HG03520 (cell line): ENCODE measurements at regions not wholly inside any gene's neighbourhood (a gene's known extent, or its start where the extent isn't known, plus 50 kb on each side); places are given as distances from the start of the nearest gene placed in this dataset.
A peak's percentile ranks its signal among the peaks of the same experiment; 100 is the strongest.
"Not testable (repeated sequence)": the region's sequence is repeated elsewhere in the genome, so short reads cannot be mapped to it uniquely, and the experiment has no call there.

Source experiments
- ATAC-seq: cut with Tn5 transposase; IDR thresholded peaks from one replicate; pipeline ENCODE4 v1.9.1; 2021; ENCODE audit warnings: mild to moderate bottlenecking, moderate library complexity; ENCODE audit not compliant: unreplicated experiment

DNA sequence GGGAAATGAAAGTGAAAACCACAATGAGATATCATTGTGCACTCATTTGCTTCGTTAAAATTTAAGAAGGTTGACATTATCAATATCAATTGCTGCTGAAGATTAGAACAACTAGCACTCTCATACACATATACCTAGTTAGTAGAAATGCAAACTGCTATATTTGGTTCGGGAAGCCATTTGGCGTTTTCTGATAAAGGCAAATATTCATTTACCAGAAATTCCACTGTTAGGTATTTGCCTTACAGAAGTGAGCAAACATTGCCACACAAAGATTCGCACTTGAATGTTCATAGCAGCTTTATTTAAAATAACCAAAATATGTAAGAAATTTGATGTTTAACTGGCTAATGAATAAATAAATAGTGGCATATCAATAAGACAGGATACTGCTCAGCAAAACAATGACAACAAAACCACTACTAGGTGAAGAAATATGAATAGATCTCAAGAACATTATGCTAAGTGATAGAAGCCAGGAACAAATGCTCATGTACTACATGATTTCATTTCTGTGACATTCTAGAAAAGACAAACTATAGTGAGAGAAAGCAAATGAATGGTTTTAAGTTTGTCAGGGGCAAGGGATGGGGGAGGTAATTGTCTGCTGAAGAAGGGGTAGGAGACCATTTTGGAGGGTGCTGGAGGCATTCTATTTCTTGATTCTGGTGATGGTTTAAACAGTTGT is 387.8 kb downstream of the PTH2R start:
- ATAC-seq: no peak

DNA sequence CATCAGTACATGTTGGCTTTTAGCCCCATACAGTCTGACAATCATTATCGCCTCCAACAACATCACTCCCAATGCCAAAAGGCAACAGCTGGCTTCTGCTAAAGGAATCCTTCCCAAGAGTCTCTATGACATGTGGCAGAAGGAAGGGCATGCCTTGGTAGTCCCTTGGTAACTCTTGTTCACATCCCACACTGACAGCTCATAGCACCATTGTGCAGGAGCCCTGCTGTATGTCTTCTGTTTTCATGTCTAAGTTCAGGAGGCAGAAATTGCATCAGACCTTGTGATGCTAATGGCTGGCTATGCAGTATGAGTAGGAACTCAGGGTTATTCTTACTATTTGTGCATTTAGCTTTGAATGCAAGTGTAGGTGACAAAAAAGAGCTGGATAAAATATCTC is 392.1 kb downstream of the PTH2R start:
- no peak for ATAC-seq

GRCh38 chr2:208799397-208799796 is 392.8 kb downstream of the PTH2R start:
- no peak for ATAC-seq

DNA sequence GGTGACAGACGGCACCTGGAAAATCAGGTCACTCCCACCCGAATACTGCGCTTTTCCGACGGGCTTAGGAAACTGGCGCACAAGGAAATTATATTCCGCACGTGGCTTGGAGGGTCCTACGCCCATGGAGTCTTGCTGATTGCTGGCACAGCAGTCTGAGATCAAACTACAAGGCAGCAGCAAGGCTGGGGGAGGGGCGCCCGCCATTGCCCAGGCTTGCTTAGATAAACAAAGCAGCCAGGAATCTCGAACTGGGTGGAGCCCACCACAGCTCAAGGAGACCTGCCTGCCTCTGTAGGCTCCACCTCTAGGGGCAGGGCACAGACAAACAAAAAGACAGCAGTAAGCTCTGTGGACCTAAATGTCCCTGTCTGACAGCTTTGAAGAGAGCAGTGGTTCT is 394.3 kb downstream of the PTH2R start:
- ATAC-seq: not testable (repeated sequence)

DNA sequence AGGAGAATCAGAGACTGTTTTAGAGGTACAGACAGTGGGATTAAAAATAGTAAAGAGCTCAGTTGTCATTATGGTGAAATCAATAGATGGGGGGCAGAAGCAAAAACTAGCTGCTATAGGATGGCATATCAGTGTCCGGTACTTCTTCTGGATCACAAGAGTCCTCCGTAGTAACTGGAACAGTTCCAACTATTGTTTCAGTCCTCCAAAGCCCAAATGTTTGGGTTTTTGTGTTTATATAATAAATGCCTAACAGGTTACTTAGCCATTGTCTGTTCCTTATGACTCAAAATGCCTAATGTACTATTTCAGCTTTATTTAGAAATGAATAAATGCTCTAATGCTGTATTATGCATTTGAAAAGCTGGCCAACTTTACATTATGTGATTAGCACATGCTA is 401.2 kb downstream of the PTH2R start:
- ATAC-seq: no peak

- ATAC-seq: not testable (repeated sequence)
Measured at GRCh38 chr2:208811885-208812284, 405.3 kb downstream of the PTH2R start.

- ATAC-seq: no peak
Measured at GRCh38 chr2:208819190-208819589, 412.6 kb downstream of the PTH2R start.

- ATAC-seq: peak; percentile 80
Measured at GRCh38 chr2:208820014-208820688, 413.6 kb downstream of the PTH2R start.

GRCh38 chr2:208827109-208827508 is 420.5 kb downstream of the PTH2R start:
- ATAC-seq: no peak

- ATAC-seq: no peak
Measured at GRCh38 chr2:208827549-208828221, 421.1 kb downstream of the PTH2R start.

DNA sequence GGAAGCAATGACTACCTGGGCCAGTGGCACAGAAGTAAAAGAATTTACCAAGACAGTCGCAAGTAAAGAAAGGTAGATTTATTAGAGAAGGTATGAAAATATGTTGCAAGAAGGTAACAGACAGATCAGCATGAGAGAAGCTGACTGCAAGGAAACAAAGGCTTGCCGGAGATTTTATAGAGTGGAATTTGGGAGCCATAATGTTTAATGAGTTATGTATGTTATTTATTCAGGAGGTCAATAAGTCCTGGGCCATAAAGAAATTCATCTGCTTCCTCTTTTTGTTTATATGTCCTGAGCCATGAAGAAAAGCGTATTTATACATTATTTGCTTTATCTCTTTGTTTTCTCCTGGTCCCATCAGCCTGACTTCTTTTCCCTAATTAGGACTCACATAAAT is 423.6 kb downstream of the PTH2R start:
- no peak for ATAC-seq

DNA sequence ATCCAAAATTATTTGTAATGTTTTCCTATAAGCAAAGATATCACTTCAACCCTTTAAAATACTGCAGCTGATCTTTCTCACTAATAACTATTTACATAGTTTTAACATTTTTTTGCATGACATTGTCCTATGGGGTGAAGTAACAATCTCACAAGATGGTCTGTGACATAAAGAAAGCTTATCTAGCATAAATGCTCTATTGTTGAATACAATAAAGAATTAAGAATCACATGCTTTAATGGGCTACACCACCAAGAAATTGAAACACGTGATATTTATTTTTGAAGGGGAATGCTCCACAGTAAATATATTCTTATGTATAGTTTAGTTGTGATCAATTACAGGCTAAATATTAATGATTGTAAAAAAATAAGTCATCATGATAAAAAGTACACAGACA is 441.1 kb downstream of the PTH2R start:
- ATAC-seq: no peak

- no peak for ATAC-seq
Measured at GRCh38 chr2:208854717-208855116, 448.1 kb downstream of the PTH2R start.

GRCh38 chr2:208867374-208867773 is 460.8 kb downstream of the PTH2R start:
- no peak for ATAC-seq

- ATAC-seq: peak; percentile 77
Measured at GRCh38 chr2:208872591-208872990, 466.0 kb downstream of the PTH2R start.

DNA sequence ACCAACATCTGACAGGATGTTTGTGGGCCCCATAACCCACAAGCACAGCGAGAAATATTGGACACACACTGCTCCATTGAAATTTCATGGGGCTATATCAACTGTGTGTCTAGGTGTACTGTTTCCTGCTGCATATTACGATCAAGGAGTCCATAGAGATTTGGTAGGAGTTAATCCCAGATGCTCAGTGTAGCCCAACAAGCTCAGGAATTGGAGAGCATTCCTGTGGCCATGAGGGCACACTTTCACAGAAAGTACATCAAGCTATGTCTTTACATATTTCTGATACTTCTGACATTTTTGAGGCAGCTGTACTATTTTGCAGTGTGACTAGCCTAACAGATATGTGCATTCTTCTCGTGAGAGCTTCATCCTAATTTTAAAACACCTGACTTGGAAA is 473.1 kb downstream of the PTH2R start:
- no peak for ATAC-seq

- ATAC-seq: no peak
Measured at GRCh38 chr2:208880171-208880570, 473.6 kb downstream of the PTH2R start.

DNA sequence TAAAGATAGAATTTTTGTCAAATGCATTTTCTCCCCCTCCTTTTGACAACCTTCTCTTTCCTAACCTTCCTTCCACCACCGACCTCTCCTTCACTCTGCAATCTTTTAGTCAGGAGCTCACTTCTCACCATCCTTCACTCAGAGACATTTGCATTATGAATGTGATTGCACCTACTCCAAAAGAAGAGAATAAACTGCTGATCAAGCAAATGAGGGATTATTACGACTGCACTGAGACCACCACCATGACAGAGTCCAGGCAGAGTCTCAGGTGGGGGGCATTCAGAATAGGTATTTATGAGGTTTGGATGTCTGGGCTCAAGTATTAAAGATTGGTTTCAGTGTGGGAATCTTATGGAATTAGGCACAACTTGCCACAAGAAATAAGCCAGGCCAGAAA is 483.9 kb downstream of the PTH2R start:
- no peak for ATAC-seq

- ATAC-seq: no peak
Measured at GRCh38 chr2:208892203-208892602, 485.6 kb downstream of the PTH2R start.

DNA sequence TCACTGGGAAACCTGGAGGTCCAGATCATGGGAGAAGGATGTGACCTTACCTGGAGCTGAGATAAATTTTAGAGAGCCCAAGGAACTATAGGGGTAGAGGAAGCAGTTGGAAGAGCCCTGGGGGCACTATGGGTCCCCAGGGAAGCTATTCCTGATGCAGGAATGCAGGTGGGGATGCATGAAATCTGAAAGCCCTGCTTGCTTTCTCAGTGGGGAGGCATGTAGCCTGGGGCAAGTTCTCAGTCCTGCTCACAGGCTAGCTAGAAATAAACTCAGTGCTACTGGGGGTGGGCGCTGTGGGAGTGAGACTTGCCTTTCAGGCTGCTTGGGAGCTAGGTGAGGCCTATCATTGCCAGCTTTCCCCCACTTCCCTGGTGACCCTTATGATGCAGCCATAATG is 499.7 kb downstream of the PTH2R start:
- ATAC-seq: no peak

GRCh38 chr2:208915401-208915800 is 508.4 kb upstream of the MAP2 start:
- ATAC-seq: no peak

DNA sequence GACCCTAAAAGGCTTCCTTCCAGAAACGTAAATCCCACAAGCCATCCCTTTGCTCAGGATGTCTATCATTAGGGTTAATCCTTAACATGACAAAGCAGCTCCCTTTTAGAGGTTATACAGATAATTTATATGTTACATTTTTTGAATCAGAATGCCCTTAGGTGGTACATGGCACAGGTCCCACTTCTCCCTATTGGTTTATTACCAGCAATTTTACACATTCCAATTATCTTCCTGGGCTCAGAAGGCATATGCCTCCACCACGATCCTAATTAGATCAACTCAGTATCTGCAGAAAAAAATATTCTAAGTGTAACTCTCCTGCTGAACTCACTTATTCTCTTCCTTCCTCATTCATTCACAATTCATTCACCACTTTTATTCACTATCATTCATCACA is 507.0 kb upstream of the MAP2 start:
- no peak for ATAC-seq
